RWPE1 (cell line): ENCODE measurements at regions not wholly inside any gene's neighbourhood (a gene's known extent, or its start where the extent isn't known, plus 50 kb on each side); places are given as distances from the start of the nearest gene placed in this dataset.

Source experiments
- CTCF ChIA-PET: fragments of 350-600 bp; sonication (Branson Sonifier 250); formaldehyde crosslinking; extraction: SDS; loops from one replicate; lab custom pipeline; 2021; lab: Yijun Ruan, JAX
- POLR2A ChIA-PET: fragments of 400-600 bp; formaldehyde crosslinking; extraction: SDS; loops from one replicate; lab custom pipeline; 2020; ENCODE audit warnings: antibody characterized with exemption; ENCODE audit not compliant: low non-redundant PET; lab: Yijun Ruan, JAX
- DNase-seq: peaks from one replicate; pipeline ENCODE4 v3.0.0; 2012; ENCODE audit warnings: low spot score
- H3K27ac ChIP-seq: fragments of 450-650 bp; 2 replicates; pipeline ENCODE4 v1.5.1; 2017
- CTCF ChIP-seq: fragments of 450-650 bp; conservative IDR thresholded peaks from 2 replicates; pipeline ENCODE4 v1.5.1; 2017; ENCODE audit warnings: low read depth, mild to moderate bottlenecking

DNA sequence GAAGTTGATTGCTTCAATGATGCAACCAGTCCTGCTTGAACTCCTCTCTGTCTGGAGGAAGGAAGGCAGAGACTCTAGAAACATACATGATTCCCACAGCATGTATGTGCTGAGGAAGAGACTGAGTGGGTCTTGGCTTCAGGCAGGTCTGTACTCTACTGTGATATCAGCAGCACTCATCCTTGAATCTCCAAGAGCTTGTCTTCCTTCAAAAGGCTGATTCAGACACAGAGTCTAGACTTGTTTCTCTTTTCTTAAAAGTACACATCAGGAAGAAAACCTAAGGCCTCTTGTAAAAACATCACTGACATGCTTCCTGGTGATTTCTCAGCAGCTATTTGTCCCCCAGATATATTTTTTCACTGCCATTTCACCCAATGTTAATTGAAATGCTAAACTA, 155.7 kb upstream of the HEY2 start:
- CTCF ChIA-PET = interaction anchor here (0.6 kb wide), 1 partner anchor 18 kb away, joined by 3 read pairs; no protein-coding TSS in a partner anchor
- POLR2A ChIA-PET = no interaction called here
- H3K27ac ChIP-seq = no peak overlapping the region
- DNase-seq = no peak
- no peak for TF ChIP-seq CTCF

GRCh38 chr6:125596020-125596419, 153.4 kb upstream of the HEY2 start:
- DNase-seq = no peak
- H3K27ac ChIP-seq = no peak overlapping the region
- TF ChIP-seq CTCF = no peak
- ChIA-PET POLR2A (no interaction called here), CTCF (interaction anchor here (0.6 kb wide), 1 partner anchor 172 kb away, joined by 3 read pairs; no protein-coding TSS in a partner anchor)

DNA sequence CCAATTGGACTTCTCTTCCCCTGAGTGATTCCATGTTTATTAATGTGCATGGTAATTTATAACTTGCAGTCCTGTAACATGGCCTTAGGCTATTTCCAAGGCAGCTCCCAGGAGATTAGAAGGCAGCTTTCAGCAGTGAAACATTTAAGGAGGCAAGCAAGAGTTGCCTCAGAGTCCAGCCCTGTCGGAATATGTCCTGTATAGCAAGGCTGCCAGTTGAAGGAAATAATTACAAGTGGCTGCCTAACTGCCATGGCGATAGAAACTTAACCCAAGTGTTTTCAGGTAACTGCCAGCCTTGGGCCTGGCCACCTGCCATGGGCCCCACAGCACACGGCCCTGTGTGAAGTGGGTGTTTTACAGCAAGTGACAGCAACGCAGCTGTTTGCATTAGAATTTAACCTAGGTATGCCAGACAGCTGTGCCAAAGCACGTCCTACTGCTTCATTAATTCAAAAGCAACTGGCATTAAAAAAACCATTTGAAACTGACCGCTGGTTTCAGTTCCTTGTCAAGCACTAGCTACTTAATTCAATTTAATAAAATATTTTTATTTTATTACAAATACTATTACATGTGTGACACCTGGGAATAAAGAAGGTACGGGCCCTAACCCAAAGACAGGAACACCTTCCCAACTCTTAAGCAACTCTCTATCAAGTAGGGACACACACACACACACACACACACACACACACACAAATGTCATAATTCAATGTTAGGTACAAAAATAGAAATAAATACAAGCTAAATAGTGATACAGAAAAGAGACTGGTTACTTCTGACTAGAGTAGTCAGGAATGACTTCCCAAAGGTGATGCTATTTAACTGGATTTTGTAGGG, 151.8 kb upstream of the HEY2 start:
- ChIA-PET POLR2A (no interaction called here), CTCF (interaction anchor here (0.6 to 0.7 kb wide), 4 partner anchors 26 to 460 kb away, joined by 3 read pairs; no protein-coding TSS in a partner anchor)
- no peak for DNase-seq
- TF ChIP-seq CTCF = no peak
- no peak overlapping the region for H3K27ac ChIP-seq

DNA sequence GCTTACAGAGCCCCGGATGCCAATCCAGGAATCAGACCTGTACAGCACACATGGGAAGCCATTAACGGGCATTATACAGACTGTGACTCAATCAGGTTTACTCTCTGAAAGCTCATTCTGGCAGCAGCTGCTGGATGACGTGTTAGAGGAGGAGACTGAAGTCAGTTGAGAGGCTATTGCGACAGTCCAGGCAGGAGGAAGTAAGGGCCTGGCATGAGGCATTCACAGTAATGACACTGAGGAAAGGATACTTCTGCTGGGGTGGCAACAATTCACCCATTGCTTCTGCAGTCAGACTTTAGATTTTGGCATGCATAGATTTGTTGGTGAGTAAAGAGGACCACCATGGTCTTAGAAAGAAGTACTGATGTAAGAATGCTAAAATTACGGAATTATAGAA, 151.0 kb upstream of the HEY2 start:
- POLR2A ChIA-PET = no interaction called here
- CTCF ChIA-PET = interaction anchor here (0.5 to 0.7 kb wide), 2 partner anchors 406 kb away, joined by 3 to 4 read pairs; no protein-coding TSS in a partner anchor
- DNase-seq = peak; percentile 56
- TF ChIP-seq CTCF = no peak
- H3K27ac ChIP-seq = no peak overlapping the region

DNA sequence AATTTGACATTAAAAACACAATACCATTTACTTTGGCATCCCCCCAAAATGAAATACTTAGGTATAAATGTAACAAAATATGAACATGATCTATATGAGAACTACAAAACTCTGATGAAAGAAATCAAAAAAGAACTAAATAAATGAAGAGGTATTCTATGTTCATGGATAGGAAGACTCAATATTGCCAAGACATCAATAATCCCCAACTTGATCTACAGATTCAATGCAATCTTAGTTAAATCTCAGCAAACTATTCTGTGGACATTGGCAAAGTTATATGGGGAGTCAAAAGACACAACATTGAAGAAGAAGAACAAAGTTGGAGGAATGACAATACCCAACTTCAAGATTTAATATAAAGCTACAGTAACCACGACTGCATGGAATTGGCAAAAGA, 145.2 kb upstream of the HEY2 start:
- ChIA-PET POLR2A (no interaction called here), CTCF (no interaction called here)
- no peak for TF ChIP-seq CTCF
- no peak overlapping the region for H3K27ac ChIP-seq
- DNase-seq = no peak

DNA sequence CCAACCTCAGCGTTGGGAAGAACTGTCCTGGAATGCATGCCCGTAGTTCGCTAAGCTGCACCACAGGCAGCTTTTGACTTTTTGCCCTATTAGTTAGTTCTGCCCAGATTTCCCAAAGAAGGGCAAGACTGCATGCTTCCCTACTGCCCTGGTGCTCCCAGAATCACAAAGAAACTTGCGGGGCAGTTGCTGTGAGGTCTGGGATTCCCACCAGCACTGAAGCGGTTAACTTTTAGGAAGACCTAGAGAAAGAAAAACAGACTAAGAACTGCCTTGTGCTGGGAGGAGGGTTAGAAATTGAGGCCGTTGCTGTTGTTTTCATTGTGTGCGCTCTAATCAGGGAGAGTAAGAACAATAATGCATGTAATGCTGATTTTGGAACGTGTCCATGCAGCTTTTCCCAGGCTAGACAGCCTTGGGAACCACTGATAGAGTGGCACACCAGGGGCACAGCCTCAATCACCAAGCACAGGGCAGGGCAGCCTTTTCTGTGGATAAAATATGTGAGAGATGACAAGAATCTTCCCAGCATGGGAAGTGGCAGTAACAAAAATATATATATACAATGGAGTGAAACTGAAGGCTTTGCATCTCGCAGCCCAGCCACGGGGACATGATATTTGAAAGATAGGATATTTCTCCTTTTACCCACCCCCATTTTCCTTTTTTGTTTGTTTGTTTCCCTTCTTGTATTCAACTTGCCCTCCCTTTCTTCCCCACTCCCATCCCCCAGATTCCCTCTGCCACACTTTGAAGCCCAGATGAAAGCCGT, 137.7 kb upstream of the HEY2 start:
- ChIA-PET CTCF (interaction anchor here (0.7 kb wide), 2 partner anchors 18 to 231 kb away, joined by 3 read pairs; no protein-coding TSS in a partner anchor), POLR2A (no interaction called here)
- H3K27ac ChIP-seq = no peak overlapping the region
- DNase-seq = no peak
- no peak for TF ChIP-seq CTCF
